ENCODE measurements at regions not wholly inside any gene's neighbourhood (a gene's known extent, or its start where the extent isn't known, plus 50 kb on each side); places are given as distances from the start of the nearest gene placed in this dataset.

DNA sequence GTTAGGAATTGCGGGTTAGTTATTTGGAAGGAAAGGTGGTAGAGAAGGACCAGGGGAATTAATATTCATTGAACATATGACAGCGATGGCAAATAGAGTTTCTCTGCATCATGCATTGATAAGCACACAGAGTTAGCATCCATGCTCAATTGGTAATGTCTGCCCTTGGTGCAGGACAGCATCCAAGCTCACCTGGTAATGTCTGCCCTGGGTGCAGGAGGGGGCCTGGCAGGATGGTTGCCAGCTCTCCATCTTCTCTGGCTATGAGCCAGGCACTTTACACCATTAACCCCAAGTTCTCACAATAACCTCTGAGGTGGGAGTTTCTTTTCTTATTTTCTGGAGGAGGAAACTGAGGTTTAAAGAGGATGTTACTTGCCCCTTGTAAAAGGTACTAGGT is 50.4 kb upstream of the RBFOX2 start:
- no peak for DNase-seq (ENCODE audit: unreplicated experiment)
- Mint-ChIP-seq H3K36me3 (ENCODE audit: insufficient read depth, unreplicated experiment) (no peaks in the 10 kb centered on the region), H3K4me3 (ENCODE audit: unreplicated experiment) (no peak overlapping the region), H3K9me3 (ENCODE audit: unreplicated experiment) (no peaks in the 10 kb centered on the region), H3K27me3 (ENCODE audit: insufficient read depth, unreplicated experiment) (no peaks in the 10 kb centered on the region), H3K4me1 (ENCODE audit: insufficient read depth, unreplicated experiment) (peaks cover 5% of the 10 kb centered on the region), H3K27ac (ENCODE audit: low read depth, unreplicated experiment) (no peak overlapping the region)
- CTCF ChIA-PET: interaction anchor here (0.7 to 6.0 kb wide), 4 partner anchors 10 to 50 kb away, joined by 3 to 64 read pairs (median 3); partner anchors contain the start of gene RBFOX2
- TF ChIP-seq, protein P1, sequence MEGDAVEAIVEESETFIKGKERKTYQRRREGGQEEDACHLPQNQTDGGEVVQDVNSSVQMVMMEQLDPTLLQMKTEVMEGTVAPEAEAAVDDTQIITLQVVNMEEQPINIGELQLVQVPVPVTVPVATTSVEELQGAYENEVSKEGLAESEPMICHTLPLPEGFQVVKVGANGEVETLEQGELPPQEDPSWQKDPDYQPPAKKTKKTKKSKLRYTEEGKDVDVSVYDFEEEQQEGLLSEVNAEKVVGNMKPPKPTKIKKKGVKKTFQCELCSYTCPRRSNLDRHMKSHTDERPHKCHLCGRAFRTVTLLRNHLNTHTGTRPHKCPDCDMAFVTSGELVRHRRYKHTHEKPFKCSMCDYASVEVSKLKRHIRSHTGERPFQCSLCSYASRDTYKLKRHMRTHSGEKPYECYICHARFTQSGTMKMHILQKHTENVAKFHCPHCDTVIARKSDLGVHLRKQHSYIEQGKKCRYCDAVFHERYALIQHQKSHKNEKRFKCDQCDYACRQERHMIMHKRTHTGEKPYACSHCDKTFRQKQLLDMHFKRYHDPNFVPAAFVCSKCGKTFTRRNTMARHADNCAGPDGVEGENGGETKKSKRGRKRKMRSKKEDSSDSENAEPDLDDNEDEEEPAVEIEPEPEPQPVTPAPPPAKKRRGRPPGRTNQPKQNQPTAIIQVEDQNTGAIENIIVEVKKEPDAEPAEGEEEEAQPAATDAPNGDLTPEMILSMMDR (IDR thresholded peaks at IDR 0.05; ENCODE audit: unreplicated experiment): no peak
- BruUV-seq (replicated peaks): no TSS peak
- POLR2A ChIA-PET: interaction anchor here (0.9 kb wide), 1 partner anchor 15 kb away, joined by 6 read pairs; no protein-coding TSS in a partner anchor
- intact Hi-C loops (cut with micrococcal nuclease): no loop called here

All from MCF 10A (cell line).